ENCODE measurements at regions not wholly inside any gene's neighbourhood (a gene's known extent, or its start where the extent isn't known, plus 50 kb on each side); places are given as distances from the start of the nearest gene placed in this dataset.

DNA sequence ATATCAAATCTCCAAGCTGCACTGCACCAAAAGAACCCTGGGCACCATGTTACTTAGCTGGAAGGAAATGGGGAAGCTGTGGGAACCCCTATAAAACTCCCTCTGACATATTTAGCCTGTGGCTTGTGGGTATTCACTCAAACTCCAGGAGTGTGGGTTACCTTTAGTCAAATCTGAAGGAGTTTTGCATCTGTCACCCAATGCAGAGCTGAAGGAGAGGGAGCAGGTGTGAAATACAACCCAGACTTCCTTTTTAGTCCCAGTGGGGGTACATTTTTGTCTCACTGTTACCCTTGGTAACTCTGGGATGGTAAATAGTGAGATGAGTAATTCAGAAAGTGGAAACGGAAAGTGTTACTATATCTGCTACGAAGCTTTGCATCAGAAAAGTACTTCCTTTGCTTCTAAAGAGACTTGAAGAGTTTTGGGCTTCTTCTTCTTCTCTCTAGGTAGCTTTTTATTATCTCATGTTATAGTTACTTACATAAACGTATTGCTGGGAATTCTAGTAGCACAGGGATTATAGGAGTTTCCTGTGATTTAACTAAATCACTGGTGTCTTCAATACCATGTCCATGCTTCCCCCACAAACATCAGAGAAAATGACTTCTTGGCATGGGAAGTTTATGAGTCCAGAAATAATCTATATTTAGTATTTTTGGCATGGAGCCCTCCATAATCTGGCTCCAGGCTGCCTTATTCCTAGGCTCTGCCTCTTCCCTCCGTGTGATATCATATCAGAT is 105.9 kb downstream of the AKAP11 start:
- TF ChIP-seq PATZ1 (CRISPR knock-in tag; IDR thresholded peaks at IDR 0.05; ENCODE audit: borderline replicate concordance) (no peak), ZNF565 (CRISPR knock-in tag; conservative IDR thresholded peaks at IDR 0.05; ENCODE audit: low read depth) (no peak), ZFP3 (CRISPR knock-in tag; IDR thresholded peaks at IDR 0.05) (no peak), TCF4 (CRISPR knock-in tag; IDR thresholded peaks at IDR 0.05; ENCODE audit: borderline replicate concordance) (no peak), ESRRG (CRISPR knock-in tag; IDR thresholded peaks at IDR 0.05) (no peak), ARNTL (CRISPR knock-in tag; IDR thresholded peaks at IDR 0.05; ENCODE audit: borderline replicate concordance, low read depth) (no peak), ZFP30 (CRISPR knock-in tag; IDR thresholded peaks at IDR 0.05) (no peak), BACH2 (CRISPR knock-in tag; IDR thresholded peaks at IDR 0.05; ENCODE audit: borderline replicate concordance) (no peak), POU6F1 (CRISPR knock-in tag; IDR thresholded peaks at IDR 0.05; ENCODE audit: borderline replicate concordance, low read depth) (no peak), PPARA (CRISPR knock-in tag; IDR thresholded peaks at IDR 0.05; ENCODE audit: borderline replicate concordance) (no peak), RARB (CRISPR knock-in tag; IDR thresholded peaks at IDR 0.05) (no peak), ZC3H10 (CRISPR knock-in tag; IDR thresholded peaks at IDR 0.05) (no peak)

Measured in SK-N-SH treated with all-trans-retinoic acid at 6 μM for 48 hours (cell line).